HG03103 (cell line): ENCODE measurements at regions not wholly inside any gene's neighbourhood (a gene's known extent, or its start where the extent isn't known, plus 50 kb on each side); places are given as distances from the start of the nearest gene placed in this dataset.

Experiments
- ATAC-seq: cut with Tn5 transposase; IDR thresholded peaks from one replicate; pipeline ENCODE4 v1.9.1; 2021; ENCODE audit warnings: low read depth; ENCODE audit not compliant: unreplicated experiment

DNA sequence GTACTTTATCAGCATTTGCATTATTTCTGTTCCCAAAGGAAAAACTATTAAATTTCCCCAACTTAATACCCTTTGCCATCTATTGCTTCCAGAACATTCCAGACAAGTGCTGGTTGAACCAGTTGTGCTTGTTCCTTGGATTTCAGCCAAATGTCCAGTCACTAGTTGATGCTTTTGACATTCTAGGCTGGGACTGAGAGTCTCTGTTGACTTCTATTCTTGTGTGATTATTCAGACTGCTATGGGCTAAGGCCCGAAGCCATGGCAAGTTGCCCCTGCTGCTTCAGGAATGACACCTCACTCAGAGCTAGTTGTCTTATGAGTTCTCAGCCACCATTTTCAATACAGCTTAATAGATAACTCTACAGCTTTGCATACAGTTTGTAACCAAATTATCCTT lies 458.1 kb upstream of the ARGLU1 start:
- no peak for ATAC-seq

DNA sequence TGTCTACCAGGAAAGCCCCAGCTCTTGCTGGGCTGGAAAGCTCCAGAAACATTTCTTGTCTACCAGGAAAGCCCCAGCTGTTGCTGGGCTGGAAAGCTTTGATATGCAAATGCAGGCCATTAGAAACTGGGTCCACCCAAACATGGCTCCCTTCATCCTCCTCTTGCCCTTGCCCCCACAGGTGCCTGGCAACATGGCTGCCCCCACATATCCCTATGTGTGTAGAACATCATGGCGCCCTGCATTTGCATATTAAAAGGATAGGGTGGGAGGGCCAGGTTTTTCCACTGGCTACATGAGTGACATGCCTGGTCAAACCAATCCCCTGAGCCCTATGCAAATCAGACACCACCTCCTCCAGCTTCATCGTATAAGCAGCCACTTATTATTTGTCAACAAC lies 455.4 kb upstream of the ARGLU1 start:
- no peak for ATAC-seq

DNA sequence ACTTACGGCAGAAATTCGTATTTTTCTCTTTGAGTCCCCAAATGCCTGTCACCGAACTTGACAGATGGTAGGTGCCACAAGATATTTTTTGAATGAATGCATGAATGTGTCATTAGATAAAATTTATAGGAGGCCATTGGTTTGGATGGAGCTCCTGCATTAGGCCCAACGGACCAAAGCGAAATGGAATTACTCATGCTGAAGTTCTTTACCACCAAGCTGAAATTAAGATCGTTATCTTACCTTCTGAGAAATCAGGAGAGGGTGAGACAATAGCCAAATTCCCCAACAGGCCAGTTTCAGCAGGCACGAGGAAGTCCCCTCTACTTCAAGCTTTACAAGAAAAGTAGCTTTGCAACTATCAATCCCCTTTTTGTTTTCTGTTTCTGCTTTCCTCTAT lies 452.5 kb upstream of the ARGLU1 start:
- ATAC-seq: no peak

DNA sequence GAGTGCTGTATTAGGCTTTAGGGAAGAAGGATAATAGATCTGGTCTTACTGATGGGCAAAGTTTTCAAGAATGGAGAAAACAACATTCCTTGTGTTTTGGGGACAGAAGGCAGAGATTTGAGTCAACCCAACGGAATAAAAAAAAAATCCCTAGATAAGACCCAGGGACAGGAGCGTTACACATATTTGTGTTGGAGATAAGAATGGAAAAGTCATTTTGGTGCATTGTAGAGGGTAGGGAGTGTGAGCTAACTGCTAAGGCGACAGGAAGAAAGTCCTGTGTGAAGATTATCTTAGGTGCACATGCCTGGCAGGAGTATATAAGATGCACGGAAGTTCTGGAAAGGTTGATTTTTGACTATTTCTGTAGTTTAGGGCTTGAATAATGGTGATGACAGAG lies 450.3 kb upstream of the ARGLU1 start:
- no peak for ATAC-seq

DNA sequence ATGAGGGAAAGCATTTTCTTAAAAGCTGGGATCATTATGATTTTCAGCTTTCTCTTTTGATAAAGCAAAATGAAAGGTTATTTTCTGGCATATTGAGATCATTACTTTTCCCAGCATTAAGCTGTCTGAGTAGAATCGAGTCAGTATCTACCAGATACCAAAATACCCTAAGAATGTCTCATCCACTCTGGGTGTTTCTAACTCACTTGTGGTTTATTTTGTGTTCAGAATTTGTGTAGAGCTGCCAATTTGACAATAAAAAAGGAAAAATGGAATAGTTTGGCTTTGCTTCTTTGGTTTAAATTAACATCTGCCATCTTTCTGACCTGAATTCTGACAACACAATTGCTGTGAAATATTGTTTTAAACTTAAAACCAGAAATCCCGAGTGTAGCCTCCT lies 438.7 kb upstream of the ARGLU1 start:
- no peak for ATAC-seq

DNA sequence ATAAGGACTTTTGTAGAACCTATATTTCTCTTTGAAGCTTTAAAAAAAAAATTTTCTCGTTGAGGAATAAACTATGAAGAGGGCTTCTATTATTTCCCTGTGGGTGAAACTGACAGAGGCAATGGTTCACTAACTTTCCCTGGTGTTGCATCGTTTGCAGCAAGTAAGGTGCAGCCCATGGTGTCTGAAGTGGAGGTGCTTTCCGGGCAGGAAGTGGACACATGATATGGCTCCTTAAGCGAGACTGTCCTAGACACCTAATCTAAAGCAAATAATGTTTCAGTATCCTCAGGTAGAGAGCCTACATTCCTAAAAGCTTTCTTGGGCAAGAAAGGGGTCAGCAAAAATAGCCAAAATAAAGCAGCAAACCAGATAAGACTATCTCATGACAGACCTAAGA lies 437.6 kb upstream of the ARGLU1 start:
- no peak for ATAC-seq

DNA sequence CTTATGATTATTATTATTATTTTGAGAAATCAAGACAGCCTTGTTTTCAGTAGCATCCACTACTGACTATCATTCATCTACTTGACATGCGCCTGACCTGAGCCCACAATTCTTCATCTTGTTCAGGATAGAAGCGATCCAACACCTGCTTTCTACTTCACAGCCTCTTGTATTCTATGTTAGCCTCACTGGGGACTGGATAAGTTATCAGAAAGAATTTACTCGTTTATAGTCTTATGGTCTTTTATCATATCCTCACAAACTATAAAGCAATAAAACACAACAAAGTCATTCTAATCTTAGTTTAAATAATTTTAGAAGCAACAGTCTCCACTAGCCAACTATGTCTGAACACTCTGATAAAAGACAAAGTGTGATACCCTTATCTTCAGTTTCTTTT lies 436.0 kb upstream of the ARGLU1 start:
- ATAC-seq: no peak

DNA sequence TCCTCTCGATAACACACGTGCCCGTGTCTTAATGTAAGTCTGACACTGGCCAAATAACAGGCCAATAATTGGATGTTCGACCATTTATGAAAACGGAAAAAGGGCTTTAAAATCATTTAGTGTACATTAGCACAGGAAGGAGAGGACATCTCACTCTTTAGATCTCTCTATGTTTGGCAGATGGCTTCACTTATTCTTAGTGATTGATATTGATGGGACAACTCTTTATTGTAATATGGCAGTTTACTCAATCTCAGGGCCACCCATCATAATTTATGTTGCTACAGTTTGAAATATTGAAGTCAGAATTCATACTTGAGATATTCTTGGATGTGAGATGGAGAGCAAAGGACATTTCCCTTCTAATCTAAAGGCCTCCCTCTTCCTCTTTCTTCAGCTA lies 430.7 kb upstream of the ARGLU1 start:
- ATAC-seq: no peak

DNA sequence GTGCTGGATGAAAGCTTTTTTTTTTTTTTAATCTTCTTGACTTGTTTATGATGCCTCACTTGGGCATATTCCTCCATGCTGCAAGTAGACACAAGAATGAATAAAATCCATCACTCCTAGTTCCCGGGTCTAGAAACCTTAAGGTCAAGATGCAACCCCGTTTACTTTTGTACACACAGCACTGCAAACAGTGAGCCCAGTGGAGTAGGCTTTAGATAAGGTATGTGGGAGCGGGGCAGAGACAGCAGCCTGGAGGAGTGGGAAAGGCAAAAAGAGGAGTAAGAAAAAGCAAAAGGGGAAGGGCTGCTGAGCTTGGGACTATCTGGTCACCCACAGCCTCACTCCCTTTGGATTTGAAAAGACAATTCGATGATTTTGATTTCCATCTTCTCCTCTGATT lies 429.8 kb upstream of the ARGLU1 start:
- no peak for ATAC-seq

DNA sequence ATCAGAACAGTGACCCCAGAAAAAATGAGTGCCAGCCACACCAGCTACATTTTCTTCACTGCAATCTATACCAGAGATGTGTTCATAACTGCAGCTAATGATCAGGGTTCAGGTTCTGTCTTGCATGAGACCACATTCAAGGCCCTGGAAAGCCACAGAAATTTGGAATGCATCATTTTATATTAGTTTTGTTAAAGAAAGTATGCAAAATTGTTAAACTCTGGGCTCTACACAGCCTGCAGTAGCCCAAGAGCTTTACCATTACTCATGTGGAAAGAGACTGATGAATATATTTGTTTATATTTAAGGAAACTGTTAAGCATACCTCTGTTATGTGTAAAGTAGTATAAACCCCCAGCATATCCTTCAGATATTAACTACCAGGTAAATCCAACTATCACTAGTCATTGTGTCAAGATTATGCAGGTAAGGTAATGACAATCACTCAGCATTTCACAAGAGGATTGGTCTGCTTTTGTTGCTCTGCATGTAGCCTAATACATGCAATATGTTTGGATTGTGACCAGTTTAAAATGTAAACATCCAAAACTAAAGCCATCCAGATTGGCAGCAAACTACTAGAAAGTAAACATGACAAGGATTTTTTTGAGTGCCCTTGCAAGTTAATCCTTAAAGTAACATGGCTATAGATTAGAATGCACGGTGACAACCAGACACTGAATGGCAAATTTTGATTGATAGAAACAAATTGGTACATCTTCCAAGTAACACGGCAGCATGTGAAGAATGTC lies 429.1 kb upstream of the ARGLU1 start:
- ATAC-seq: no peak

DNA sequence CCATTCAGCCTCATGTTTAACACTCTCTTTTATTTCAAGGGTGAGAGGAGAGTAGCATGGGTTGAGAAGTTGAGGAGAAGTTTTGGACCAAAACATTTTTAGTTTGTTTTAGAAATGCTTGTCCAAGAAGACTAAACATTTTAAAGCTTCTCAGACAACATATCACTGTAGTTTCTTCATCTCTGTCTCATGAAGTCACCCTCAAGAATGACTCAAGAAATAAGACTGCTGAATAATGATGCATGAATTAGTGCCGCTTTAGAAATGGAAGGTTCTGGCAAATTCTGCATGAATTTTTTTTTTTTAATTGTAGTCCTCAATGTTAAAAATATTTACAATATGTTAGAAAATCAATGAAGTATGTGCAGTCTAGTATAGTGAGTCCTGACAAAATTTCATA lies 422.7 kb upstream of the ARGLU1 start:
- ATAC-seq: no peak

DNA sequence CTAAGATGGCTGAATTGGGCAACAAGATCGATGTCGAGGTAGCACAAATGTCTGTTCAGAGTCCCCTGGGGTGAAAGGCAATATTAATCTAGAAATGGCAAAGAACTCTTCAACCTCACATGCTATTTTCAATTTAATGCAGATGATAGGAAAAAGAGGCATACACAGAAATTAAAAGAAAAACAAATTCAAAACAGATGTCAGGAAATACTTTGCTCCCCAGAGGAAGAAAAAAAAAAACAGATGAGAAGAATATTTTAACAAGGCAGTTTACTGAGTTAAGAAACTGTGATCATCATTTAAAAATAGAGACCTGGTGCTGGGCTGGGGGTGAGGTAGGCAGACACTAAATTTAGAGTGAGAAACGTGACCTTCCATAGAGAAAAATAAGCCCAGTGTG lies 421.9 kb upstream of the ARGLU1 start:
- ATAC-seq: no peak

DNA sequence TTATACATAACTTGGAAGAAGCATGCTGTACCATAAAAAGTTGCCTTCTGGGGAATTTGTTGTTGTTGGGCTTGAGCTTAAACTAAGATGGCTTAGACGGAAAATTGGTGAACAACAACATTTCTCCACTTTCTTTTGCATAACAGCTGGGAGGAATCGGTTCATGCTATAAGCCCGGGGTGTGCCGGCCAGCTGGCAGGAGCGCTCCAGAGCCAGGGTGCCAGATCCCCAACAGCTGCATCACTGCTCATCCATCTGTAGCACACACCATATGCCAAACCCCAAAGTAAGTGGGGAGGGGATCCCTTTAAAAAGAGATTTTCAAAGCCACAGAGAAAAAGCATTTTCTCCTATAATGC lies 419.5 kb upstream of the ARGLU1 start:
- ATAC-seq: no peak

DNA sequence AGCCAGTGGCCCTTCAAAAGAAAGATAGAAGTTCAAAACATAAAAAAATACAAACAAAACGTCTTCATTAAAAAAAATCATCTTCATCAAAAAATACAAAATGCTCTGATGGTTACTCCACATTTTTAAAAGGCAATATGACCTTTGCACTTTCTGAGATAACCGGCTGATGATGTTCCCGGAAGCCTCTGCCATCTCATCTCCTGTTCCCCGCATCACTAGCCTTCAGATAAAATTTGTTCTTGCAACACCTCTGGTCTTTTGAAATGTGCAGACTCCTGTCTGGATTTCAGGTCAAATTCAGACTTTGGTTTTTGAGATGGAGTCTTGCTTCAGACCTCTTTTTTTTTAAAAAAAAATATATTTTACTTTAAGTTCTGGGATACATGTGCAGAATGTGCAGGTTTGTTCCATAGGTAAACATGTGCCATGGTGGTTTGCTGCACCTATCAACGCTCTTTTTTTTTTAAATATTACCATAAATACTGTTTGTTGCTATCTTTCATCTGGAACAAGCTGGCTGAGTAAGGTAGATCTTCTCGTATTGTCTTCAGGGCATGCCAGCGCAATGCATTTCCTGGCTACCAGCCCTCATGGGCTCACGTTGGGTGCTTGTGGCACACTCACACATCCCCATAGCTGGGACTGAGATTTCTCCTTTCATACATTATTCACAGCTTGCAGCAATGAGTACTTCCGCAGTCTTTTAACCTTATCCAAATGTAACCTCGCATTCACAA lies 418.9 kb upstream of the ARGLU1 start:
- no peak for ATAC-seq

DNA sequence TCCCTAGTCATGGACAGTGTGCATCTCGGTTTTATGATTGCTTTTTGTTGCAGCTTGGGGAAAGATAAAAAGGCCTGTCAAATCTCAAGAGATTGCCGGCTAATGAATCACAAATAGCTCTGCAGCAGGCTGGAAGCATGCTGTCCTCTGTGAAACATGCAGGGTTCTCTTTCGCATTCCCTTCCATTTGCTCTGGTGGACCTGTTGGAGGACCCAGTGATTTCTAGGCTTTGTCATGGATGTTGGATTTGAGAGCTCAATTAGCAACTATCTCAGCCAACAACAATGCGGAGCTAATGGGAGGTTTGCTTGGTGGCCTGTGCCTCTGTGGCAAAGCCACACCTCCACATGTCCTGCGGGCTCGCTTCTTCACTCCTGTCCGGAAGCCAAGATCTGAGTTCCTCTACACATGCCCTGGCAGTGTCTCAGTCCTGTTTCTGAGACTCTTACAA lies 418.1 kb upstream of the ARGLU1 start:
- no peak for ATAC-seq

DNA sequence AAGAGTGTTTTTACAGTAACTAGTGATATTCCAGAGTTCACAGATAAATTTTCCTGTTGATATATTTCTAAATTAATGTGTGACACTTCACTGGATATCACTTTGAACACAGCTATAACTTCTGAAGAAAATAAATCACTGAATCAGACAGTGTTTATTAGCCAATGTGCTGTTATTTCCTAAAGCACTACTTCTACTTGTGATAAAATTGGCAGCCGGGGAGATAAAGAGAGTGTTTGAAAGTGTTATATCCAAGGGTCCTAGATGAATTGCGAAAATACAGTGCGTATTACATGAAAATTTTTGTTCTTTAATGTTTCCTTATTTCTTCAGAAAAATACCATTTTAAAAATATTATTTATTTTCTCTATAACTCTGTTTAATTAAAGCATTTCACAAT lies 417.5 kb upstream of the ARGLU1 start:
- ATAC-seq: no peak

DNA sequence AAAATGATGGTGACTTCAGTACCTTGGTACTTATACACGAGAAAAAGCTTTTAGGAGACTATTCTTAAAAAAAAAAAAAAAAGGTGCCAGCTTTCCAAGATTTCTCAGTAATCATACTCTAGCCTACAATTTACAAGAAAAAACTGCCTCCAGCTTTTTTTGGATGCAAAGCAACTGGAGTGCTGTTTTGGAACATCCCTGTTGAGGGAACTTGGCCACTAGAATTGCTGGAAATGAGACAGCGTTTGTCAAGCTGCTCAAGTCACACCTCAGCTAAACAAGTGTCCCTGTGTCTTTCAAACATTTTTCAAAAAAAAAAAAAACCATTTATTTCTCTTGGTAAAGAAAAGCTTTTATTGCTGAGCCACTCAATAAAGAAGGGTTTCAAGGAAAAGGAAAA lies 413.1 kb upstream of the ARGLU1 start:
- ATAC-seq: no peak

DNA sequence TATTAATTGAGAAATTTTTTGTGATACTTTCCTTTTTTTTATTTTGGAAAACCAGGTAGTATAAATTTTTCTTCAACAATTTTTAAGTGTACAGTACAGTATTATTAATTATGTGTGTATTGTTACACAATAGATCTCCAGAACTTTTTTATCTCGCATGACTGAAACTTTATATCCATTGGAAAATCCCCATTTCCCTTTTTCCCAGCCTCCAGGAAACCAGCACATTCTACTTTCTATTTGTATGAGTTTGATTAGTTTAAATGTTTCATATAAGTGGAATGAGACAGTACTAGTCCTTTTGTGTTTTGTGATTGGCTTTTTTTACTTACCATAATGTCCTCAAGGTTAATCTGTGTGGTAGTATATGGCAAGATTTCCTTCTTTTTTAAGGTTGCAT lies 399.5 kb upstream of the ARGLU1 start:
- no peak for ATAC-seq

DNA sequence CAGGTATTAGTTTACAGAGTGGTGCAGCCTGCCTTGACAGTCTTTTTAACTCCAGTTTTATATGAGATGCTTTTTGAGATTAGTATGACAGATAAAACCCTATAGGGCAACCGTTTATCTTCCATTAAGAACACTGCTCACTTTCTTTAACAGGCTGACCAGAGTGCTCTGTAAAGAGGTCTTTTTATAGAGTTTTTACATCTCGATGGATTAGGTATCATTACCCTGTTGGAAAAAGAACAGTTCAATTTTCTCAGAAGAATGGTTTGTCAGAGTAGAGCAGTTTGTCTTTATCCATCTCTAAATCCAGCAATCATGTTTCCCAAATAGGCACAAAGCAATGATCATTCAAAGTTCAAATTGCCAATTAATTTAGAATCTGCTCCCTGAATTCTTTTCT lies 395.2 kb upstream of the ARGLU1 start:
- ATAC-seq: no peak

DNA sequence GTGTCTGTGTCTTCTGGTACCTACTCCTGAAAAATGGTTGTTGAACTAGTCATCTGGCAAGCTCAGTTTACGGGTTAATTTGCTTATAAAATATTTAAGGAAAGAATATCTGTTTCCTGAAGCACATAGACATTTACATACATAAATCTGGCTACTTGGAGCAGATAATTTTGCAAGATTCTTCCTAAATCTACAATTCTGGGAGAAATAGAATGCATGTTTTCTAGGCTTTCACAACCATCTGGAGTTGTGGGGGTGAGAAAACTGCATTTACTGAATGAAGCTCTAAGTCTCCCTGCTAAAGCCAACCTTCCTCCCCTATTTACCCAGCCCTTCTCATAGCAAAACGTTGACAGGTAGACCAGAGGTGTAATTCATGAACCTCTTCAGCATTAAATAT lies 393.7 kb upstream of the ARGLU1 start:
- ATAC-seq: no peak

DNA sequence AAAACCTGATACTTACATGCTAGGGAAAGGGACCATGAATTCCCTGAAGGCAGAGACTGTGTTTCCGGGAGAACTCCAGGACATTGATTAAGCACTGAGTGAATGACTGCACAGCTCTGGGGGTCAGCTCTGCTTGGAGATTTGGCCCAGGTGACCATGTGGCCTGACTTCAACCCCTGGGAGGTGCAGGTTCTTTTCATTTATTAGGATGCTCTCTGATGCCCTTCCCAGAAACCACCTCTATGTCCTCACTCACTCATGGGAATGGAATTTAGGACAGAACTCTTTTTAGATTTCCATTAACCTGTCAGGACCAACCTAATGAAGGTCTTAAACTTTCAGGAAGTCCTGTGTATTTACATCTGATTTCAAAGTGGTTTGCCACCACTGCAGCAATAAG lies 393.3 kb upstream of the ARGLU1 start:
- no peak for ATAC-seq

DNA sequence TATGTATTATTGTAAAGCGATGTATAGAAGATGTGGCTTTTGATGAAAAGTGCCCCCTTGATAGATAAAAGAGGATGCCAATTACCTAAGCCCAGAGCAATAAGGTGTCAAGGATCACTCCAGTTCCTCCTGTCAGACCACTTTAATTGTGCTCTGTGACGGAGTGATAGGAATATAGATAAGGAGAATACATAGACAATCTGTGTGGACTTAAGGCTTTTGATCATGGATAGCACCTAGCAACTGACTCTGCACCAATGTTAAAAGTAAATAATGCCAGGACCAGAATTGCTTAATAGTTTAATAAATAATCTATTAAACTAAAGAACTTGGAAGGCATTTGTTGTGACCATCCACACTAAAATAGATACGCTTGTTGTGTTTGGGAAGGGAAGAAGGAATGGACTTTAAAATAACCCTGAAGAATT lies 390.7 kb upstream of the ARGLU1 start:
- no peak for ATAC-seq
